Spinal cord (tissue), 9 donors: ENCODE measurements at regions not wholly inside any gene's neighbourhood (a gene's known extent, or its start where the extent isn't known, plus 50 kb on each side); places are given as distances from the start of the nearest gene placed in this dataset.

Experiments
- DNase-seq, 6 donors: peaks; one replicate each; pipeline versions ENCODE4 v3.0.0 to v3.0.0-alpha.2; 2013 to 2015; ENCODE audit warnings: low spot score in 6 of 6, low read depth in 4 of 6
- H3K27ac ChIP-seq: one replicate; pipeline ENCODE4 v1.5.1; 2013; ENCODE audit warnings: low read depth, low read length, control low read depth
- H3K27me3 ChIP-seq: one replicate; pipeline ENCODE4 v1.6.1; 2013; ENCODE audit warnings: low read length; ENCODE audit not compliant: control insufficient read depth, insufficient read depth
- H3K36me3 ChIP-seq: one replicate; pipeline ENCODE4 v1.6.1; 2013; ENCODE audit warnings: low read length; ENCODE audit not compliant: control insufficient read depth, insufficient read depth
- H3K4me1 ChIP-seq: one replicate; pipeline ENCODE4 v1.6.1; 2013; ENCODE audit warnings: low read length; ENCODE audit not compliant: control insufficient read depth, insufficient read depth
- H3K4me3 ChIP-seq: one replicate; pipeline ENCODE4 v1.5.1; 2013; ENCODE audit warnings: low read depth, low read length, control low read depth
- H3K9me3 ChIP-seq: one replicate; pipeline ENCODE4 v1.6.1; 2013; ENCODE audit warnings: low read length; ENCODE audit not compliant: control insufficient read depth, insufficient read depth
- WGBS: methylation state at CpG from one replicate; pipeline ENCODE4 v1.1.5; 2013; ENCODE audit warnings: missing lambda C conversion rate; ENCODE audit not compliant: insufficient coverage; 5-methylcytosine and 5-hydroxymethylcytosine counted together
- donor health status: healthy.

DNA sequence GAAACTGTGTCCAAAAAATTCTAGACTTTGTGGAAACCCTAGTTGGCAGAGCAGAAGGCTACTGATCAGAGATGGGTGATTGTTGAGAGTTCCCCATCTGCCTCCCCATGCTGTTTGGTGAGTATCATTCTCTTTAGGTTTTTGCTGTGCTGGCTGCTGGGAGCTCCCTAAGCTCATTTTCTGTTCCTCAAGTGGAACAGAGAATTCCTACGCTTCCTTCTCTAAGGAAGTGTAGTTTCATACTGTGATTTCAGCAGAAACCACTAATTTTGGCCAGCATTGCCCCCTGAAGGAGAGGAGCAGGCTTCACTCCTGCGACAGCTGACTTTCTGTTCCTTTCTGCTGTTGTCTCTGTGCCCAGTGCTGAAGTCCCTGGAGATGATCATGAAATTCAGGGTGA lies 355.3 kb upstream of the NPVF start:
- Histone ChIP-seq H3K36me3 (no peaks in the 10 kb centered on the region), H3K9me3 (no peaks in the 10 kb centered on the region), H3K27ac (no peak overlapping the region), H3K4me1 (no peaks in the 10 kb centered on the region), H3K27me3 (no peaks in the 10 kb centered on the region), H3K4me3 (no peak overlapping the region)
- DNase-seq: peak in 2 of 6 donors; percentile 42 to 56
- WGBS: 89% methylated on average over 2 of the region's 2 CpGs

DNA sequence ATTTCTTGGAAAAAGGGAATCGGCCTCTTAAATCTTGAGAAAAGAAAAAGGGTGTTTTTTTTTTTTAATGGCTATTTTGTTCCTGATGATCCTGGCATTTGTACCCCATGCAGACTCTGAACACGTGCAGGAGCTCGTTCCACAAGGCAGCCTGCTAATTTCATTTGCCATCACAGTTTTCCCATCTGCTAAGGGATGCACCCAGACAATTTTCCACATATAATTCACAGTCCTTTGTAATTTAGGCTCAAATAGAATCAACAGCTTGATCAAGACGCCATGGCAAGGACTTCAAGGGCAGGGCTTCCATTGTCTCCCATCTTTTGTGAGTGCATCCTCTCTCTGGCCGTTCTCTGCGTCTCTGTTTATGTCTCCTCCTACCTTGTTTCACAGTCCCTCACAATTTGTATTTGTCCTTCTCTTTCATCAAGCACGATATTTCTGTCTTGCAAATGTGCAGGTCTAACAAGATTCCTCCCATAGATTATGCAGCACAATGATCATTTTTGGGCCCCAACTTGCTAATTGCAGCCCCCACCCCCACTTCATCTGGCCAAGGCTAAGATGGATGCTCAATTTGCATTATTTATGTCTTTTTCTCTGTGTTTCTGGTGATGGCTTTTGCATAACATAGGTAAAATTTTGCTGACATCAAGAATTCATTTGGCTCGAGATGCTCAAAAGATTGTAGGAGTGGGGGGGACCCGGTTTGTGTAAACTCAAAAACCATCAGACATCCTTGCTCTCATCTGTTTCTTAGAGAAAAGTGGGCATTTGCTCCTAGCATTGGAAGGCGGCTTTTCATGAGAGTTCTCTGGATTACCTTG lies 356.0 kb upstream of the NPVF start:
- WGBS: 63% methylated on average over 7 of the region's 10 CpGs
- Histone ChIP-seq H3K36me3 (no peaks in the 10 kb centered on the region), H3K4me1 (no peaks in the 10 kb centered on the region), H3K9me3 (no peaks in the 10 kb centered on the region), H3K4me3 (no peak overlapping the region), H3K27ac (no peak overlapping the region), H3K27me3 (no peaks in the 10 kb centered on the region)
- peak in 2 of 6 donors; percentile 64 to 86 for DNase-seq

DNA sequence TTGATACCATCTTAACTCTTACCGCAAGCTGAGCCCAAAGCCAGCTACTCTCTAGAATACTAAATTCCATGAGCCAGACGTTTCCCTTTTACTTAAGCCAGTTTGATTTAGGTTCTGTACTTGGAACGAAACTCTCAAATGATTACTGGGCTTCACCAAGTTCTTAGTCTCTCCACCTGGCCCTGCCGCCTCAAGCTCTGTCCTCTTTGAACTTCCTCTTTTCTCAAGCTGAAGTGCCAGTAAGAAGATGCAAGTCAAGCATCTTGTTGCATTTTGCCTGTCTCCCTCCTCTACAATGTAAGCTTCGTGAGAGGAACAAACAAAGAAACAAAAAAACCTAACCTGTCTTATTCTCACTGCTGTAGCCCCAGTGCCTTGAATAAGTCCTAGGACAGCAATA lies 358.2 kb upstream of the NPVF start:
- no peak for DNase-seq
- WGBS: 85% methylated on average over 4 of the region's 5 CpGs
- H3K36me3 ChIP-seq: no peaks in the 10 kb centered on the region
- H3K27me3 ChIP-seq: no peaks in the 10 kb centered on the region
- no peaks in the 10 kb centered on the region for H3K9me3 ChIP-seq
- no peak overlapping the region for H3K27ac ChIP-seq
- H3K4me3 ChIP-seq: no peak overlapping the region
- H3K4me1 ChIP-seq: no peaks in the 10 kb centered on the region

DNA sequence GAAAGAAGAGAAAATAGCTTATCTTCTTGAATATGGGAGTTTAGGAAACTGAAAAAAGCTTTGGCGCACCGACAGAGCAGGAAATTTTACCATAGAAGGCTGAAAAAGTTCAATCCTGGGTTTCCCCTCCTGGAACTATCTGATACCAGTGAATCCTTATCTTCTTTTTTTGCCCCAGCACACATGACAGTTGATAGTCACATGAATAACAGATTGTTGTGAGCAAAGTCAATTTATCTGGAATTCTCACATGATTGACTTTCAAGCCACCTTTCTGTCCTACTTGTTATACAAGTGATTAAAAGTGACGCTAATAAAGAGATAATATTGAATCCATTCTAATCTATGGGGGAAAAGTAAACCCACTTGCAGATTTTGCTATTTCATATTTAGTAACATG lies 365.8 kb upstream of the NPVF start:
- Histone ChIP-seq H3K4me1 (no peaks in the 10 kb centered on the region), H3K36me3 (no peaks in the 10 kb centered on the region), H3K27me3 (no peaks in the 10 kb centered on the region), H3K4me3 (no peak overlapping the region), H3K27ac (no peak overlapping the region), H3K9me3 (no peaks in the 10 kb centered on the region)
- DNase-seq: no peak
- WGBS: no CpG with 5 or more reads among the region's 3 CpGs

DNA sequence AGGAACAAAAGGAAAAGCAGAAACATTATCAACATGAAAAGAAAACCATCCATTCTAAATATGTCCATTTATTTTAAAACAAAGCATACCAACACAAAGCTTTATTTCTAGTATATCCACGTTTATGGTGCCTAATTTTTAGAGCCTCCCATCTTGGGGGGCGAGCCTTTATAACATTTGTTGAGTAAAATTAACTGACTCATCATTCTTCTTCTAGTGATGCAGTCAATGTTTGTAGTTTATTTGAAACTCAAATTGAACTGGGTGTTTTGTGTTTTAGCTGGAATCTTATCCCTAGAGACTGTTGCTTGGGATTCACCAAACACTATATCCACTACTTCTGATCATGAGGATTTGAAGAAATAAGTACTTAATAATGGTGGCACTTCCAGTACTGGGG lies 366.4 kb upstream of the NPVF start:
- H3K27me3 ChIP-seq: no peaks in the 10 kb centered on the region
- H3K36me3 ChIP-seq: no peaks in the 10 kb centered on the region
- H3K27ac ChIP-seq: no peak overlapping the region
- DNase-seq: no peak
- no peak overlapping the region for H3K4me3 ChIP-seq
- no peaks in the 10 kb centered on the region for H3K4me1 ChIP-seq
- no CpG with 5 or more reads among the region's 2 CpGs for WGBS
- no peaks in the 10 kb centered on the region for H3K9me3 ChIP-seq

DNA sequence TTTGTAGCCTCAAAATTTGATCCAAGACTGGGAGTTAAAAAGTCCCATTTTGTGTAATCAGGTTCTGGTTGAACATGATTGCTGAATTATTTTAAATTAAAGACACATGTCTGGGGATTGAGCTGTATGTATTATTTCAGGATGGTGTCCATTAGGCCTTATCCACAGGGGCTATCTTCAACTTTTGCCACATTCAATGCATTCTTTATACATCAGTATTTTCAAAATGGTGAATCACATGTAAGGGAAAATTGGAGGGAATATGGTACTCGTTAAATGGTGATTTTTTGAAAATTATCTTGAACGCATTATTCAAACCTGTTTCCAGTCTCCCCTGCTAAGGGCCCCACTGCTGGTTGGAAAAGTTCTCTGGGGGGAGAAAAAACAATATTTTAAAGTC lies 367.7 kb upstream of the NPVF start:
- no peaks in the 10 kb centered on the region for H3K36me3 ChIP-seq
- no peaks in the 10 kb centered on the region for H3K27me3 ChIP-seq
- no peak for DNase-seq
- H3K27ac ChIP-seq: no peak overlapping the region
- no peak overlapping the region for H3K4me3 ChIP-seq
- H3K9me3 ChIP-seq: no peaks in the 10 kb centered on the region
- no peaks in the 10 kb centered on the region for H3K4me1 ChIP-seq
- WGBS: no CpG with 5 or more reads among the region's 2 CpGs

DNA sequence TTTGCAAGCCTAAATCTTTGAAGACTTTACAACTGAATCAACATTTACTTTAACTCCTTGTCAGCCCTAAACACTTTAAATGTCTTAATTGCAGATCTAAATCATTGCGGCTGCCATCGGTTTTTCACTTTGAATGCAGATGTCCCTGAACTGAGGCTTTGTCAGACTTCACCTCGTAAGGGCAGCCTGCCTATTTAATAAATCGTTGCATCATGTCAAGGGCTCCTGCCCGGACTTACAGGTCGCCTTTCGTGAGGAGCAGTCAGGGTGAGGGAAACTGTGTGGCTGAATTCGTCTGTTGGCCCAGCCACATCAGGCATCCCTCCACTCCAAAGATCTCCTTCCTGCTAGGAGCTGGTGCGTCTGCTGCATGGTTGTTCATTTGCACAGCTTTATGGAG lies 368.2 kb upstream of the NPVF start:
- Histone ChIP-seq H3K27ac (no peak overlapping the region), H3K4me1 (no peaks in the 10 kb centered on the region), H3K9me3 (no peaks in the 10 kb centered on the region), H3K27me3 (no peaks in the 10 kb centered on the region), H3K4me3 (no peak overlapping the region), H3K36me3 (no peaks in the 10 kb centered on the region)
- DNase-seq: no peak
- 55% methylated on average over 3 of the region's 9 CpGs for WGBS

DNA sequence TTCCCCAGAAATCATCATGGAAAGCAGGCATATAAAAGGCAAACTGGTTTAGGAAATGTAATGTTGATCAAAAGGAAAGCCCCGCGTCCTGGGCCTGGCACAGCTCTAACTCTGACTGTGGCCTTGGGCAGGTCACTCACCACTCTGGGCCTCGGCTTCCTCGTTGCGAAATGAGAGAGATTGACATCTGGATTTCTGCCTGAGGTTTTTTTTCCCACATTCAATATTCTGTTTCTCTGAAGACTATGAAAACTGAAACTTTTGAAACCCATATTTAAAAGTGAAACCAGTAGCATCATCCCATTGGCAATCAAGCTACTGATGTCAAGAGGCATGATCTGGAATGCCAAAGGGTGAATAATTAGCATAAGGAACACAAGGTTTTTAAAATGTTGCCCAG lies 369.7 kb upstream of the NPVF start:
- no peak overlapping the region for H3K4me3 ChIP-seq
- 93% methylated on average over 4 of the region's 5 CpGs for WGBS
- H3K27me3 ChIP-seq: no peaks in the 10 kb centered on the region
- DNase-seq: no peak
- H3K27ac ChIP-seq: no peak overlapping the region
- no peaks in the 10 kb centered on the region for H3K4me1 ChIP-seq
- no peaks in the 10 kb centered on the region for H3K36me3 ChIP-seq
- H3K9me3 ChIP-seq: no peaks in the 10 kb centered on the region

DNA sequence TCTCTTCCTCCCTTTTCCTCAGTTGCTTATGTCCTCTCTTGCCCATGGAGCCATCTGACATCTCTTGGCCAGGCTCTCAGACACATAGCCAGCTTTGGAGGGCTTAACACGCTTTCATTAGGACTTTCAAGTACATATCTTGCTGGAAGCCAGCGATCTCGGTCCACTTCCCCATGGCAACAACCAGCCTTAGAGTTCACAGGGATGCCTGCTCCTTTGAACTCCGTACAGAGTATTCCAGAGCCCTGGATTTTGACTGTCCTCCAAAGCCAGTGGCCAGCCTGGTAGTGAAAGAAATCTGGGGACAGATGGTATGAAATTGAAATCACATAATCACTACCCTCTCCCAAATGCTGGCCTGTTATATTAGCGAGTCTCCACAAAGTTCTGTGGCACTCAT lies 370.5 kb upstream of the NPVF start:
- Histone ChIP-seq H3K4me3 (no peak overlapping the region), H3K36me3 (no peaks in the 10 kb centered on the region), H3K27ac (no peak overlapping the region), H3K4me1 (no peaks in the 10 kb centered on the region), H3K27me3 (no peaks in the 10 kb centered on the region), H3K9me3 (no peaks in the 10 kb centered on the region)
- 100% methylated on average over 4 of the region's 5 CpGs for WGBS
- DNase-seq: no peak

DNA sequence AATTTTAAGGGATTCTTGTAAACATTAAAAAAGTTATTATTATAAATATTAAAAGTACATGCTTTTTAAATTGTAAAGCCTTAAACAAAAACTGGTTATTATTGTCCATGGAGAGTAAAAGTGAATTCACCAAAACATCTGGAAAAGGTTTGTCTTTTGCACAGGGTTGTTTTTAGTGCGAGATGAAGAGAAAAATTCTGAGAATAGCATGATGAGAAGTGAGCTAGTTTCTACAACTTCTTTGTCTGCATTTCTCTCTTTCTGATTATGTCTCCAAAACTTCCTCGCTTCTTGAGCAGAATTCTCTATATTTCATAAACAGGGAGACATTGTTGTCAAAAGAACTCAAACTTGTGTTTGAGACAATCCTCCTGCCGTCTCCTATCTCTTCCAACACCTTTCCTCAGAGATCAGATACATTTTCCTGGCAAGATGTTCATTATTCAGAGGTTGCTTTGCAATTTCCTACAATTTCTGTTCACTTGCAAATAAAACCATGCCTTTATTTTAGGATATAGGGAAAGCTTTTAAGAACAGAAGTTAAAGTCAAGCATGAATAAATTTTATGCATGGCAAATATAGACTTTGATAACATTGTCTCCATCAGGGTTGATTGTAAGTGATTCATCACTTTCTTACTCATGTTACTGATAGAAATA lies 372.1 kb upstream of the NPVF start:
- Histone ChIP-seq H3K27ac (no peak overlapping the region), H3K36me3 (no peaks in the 10 kb centered on the region), H3K4me3 (no peak overlapping the region), H3K4me1 (no peaks in the 10 kb centered on the region), H3K27me3 (no peaks in the 10 kb centered on the region), H3K9me3 (no peaks in the 10 kb centered on the region)
- no CpG with 5 or more reads among the region's 3 CpGs for WGBS
- DNase-seq: no peak
